HG02759 (cell line): ENCODE measurements at regions not wholly inside any gene's neighbourhood (a gene's known extent, or its start where the extent isn't known, plus 50 kb on each side); places are given as distances from the start of the nearest gene placed in this dataset.
"Not testable (repeated sequence)": the region's sequence is repeated elsewhere in the genome, so short reads cannot be mapped to it uniquely, and the experiment has no call there.

Source experiments
- ATAC-seq: cut with Tn5 transposase; IDR thresholded peaks from one replicate; pipeline ENCODE4 v1.9.1; 2021; ENCODE audit warnings: mild to moderate bottlenecking, moderate library complexity; ENCODE audit not compliant: unreplicated experiment

DNA sequence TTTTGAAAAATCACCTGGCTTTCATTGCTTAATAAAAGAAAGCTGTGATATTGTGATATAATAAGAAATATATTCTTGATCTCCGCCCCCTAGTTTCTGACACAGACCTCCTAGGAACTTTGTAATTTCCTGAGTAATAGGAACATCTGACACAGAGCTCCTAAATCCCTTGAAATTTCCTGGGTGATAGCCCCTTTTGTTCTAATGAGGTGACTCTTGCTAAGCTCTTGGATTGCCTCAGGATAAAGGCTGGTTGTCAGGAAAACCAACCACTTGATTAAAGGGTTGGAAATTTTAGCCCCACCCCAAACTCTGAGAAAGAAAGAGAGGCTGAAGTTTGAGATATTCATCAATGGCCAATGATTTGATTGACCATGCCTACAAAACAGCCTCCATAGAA is 326.4 kb upstream of the KIF2B start:
- ATAC-seq = no peak

DNA sequence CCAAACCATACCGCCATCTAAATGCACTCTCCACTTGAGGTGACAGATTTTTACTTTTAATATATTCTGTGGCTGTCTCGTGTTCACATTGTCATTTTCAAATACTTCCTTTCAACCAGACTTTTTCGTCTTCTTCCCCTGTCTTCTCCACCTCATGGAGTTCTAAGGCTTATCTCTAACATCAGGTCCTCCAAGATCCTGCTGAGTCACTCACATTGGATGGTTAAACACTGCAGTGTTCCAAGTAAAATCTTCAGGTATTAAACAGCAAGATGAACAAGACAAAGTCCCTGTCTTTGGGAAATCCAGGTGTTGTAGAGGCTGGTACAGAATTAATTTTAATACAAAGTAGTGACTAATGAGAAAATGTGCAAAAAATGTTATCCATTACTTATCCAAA is 330.2 kb upstream of the KIF2B start:
- ATAC-seq = no peak

DNA sequence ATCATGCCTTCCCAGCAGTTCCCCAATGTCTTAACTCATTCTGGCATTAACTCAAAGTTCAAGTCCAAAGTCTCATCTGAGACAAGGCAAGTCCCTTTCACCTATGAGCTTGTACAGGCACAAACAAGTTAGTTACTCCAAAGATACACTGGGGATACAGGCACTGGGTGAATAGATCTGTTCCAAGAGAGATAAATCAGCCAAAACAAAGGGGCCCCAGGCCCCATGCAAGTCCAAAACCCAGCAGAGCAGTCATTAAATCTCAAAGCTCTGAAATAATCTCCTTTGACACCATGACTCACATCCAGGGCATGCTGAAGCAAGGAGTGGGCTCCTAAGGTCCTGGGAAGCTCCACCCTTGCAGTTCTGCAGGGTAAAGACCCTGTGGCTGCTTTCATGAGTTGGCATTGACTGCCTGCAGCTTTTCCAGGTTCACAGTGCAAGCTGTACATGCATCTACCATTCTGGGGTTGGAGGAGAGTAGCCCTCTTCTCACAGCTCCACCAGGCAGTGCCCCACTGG is 332.2 kb upstream of the KIF2B start:
- no peak for ATAC-seq

DNA sequence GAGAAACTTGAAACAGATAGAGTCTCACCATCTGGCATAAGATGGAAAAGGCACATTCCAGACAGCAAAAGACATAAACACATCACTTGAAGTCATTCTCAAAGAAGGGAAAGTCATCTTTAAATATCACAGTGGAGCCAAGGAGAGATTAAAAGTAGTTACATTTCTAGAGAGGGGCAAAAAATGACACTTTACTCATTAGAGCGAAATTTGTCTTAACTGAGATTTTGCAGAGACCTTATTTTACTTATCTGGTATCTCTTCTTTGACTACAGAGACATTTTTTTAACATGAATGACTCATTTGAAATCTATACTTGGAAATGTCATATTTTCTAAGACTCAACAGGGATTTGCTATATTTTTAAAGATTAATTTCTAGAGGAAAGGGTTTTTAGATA is 339.0 kb upstream of the KIF2B start:
- ATAC-seq = no peak

DNA sequence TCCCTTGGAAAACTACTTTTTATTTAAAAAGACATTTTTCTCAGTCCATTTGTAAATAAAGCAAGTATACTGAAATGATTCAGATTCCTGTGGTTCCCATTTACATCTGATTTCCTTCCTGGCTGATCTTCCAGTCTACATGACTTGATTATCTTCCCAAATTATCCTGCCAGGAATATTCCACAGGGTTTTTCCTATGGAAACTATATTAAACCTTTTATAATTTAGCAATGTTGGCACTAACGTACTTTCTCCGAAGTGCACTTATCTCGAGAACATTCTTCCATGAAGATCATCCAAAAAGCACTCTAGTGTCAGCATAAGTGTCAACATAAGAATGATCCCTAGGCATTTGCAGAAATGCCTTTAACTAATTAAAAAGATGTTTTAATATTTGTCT is 347.7 kb upstream of the KIF2B start:
- ATAC-seq = no peak

DNA sequence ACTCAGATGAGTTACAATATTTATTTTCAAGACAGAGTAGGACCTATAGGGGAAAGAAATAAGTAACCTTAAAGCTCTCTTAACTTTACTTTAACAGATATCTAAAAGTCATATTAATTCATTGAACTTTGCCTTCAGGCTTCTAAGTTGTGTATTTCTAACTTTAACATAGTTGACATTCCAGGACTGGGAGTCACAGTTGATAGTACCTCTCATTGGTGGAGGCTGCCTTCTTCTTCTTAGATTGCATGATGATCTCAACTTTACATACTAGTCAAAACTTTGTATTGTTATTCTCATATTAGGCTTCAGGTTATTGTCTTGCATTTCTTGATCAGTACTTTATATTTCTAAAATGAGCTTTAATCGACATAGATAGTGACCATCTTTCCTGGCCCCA is 350.1 kb upstream of the KIF2B start:
- ATAC-seq = no peak

DNA sequence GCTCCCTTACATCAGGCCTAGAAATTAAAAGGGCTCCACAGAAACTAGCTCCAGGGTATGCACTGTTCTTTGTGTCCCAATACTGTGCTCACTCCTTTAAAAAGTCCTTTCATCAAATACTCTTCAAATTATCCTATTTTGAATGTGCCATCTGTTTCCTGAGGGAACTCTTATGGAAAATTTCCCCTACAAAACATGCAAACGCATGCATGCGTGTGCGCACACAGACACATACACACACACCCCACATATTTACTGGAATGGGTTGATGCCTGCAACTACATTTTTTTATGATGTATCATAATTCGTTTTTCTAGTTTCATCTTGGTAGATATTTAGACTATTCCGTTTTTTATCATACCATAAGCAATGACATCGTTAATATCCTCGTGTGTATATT is 351.2 kb upstream of the KIF2B start:
- ATAC-seq = no peak

DNA sequence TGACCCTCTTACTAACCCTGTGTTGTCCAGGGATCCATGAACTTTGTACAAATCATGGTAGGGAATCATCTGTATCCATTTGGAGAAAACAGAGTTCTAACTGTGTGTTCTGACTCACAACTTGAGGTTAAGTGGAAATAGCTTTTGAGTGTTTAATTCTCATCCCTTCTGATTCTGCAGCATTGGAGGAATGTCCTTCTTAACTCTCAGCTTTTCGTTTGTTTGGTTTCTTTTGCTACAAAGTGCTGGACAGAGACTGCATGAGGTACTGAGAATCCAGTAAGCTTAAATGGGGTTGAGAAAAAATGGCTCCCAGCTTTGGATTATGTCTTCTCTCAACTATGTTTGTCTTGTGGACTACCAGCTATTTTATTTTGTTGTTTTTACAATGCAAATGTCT is 352.1 kb upstream of the KIF2B start:
- no peak for ATAC-seq

DNA sequence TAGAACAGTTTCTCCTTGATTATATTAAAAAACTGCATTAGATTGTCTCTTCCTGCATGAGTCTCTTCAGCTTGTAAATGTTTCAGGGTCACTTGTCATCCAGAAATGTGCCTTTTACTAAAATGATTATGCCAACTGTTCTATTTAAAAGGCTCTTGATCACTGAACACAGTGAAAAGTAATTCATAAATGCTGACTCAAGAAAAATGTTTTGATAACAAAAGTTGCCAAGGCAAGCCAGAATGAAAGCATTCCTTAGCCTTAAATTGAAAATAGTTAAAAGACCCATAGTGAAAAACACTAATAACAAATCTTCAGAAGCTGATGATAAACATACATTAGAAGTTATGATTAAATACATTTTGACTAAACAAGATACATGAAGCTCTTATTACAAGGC is 356.0 kb upstream of the KIF2B start:
- ATAC-seq = no peak

DNA sequence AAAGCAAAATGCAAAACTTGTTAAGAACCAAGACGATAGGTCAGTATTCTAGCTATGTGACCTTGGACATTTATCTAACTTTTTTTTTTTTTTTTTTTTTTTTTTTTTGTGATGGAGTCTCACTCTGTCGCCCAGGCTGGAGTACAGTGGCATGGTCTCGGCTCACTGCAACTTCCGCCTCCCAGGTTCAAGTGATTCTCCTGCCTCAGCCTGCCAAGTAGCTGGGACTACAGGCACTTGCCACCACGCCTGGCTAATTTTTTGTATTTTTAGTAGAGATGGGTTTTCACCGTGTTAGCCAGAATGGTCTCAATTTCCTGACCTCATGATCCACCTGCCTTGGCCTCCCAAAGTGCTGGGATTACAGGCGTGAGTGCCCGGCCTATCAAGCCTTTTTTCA is 358.3 kb upstream of the KIF2B start:
- ATAC-seq = not testable (repeated sequence)

DNA sequence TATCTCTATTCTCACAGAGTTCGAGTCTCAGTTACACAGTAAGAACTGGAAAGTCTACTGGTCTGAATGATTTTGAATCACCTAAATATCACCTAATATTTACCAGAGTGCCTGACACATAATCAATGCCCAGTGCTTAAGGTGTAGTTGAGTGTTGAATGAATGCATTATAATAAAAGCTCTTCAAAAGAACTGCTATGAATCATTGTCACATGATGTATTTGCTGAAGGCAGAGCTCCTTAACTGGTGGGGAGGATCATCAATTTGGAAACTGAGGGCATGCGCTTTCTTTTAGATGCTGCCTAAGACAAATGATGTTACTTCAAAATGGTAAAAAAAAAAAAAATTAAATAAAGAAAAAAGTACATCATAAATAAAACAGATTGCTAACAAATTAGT is 359.4 kb upstream of the KIF2B start:
- ATAC-seq = no peak

DNA sequence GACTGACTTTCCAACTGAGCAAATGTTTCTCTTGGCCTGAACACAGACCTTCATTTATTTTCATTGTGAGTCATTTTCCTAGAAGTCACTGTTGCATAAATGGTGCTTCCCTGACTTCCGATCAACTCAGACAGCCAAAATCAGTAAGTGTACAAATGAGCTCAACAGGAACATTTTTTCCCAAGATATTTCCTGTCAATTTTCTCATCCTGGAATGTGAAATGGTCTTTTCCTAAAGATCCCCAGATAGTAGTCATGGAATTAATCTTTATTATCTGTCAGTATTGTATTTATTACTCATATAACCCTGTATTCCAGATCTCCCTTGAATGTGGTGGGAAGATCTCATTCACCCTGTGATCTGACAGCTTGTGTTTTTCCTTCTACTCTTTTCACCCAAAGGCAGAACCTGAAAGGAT is 360.3 kb upstream of the KIF2B start:
- no peak for ATAC-seq

DNA sequence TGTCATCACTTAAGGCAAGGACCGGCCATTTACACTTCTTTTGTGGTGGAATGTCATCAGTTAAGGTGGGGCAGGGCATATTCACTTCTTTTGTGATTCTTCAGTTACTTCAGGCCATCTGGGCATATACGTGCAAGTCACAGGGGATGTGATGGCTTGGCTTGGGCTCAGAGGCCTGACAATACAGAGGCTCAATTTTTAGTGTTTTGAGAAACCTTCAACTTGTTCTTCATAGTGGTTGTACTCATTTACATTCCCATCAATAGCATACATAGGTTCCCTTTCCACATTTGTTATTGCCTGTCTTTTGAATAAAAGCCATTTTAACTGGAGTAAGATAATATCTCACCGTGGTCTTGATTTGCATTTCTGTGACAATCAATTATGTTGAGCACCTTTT is 366.8 kb upstream of the KIF2B start:
- ATAC-seq = not testable (repeated sequence)

DNA sequence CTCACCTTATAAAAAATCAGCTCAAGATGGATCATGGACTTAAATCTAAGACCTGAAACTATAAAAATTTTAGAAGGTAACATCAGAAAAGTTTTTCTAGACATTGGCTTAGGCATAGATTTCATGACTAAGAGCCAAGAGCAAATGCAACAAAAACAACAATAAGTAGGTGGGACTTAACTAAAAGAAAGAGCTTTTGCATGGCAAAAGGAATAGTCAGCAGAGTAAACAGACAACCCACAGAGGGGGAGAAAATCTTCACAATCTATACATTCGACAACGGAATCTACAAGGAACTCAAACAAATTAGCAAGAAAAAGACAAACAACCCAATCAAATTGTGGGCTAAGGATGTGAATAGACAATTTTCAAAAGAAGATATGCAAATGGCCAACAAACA is 368.4 kb upstream of the KIF2B start:
- no peak for ATAC-seq

DNA sequence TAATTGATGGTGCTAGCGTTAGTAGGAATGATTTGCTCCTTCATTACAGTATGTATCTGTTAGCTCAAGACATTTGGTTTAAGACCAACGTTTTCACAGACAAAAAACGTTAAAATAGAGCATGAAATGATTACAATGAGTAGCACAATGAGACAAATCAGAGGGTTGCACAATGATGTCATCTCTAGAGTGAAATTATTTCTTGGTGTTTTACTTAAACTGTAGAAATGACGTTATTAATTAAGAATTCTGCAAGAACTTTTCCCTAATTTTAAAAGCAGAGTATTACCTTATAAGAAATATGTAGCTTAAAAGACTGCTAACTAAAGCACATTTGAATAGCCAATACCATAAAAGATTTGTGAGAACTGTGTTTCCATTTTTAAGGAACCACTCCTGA is 373.4 kb upstream of the KIF2B start:
- no peak for ATAC-seq

DNA sequence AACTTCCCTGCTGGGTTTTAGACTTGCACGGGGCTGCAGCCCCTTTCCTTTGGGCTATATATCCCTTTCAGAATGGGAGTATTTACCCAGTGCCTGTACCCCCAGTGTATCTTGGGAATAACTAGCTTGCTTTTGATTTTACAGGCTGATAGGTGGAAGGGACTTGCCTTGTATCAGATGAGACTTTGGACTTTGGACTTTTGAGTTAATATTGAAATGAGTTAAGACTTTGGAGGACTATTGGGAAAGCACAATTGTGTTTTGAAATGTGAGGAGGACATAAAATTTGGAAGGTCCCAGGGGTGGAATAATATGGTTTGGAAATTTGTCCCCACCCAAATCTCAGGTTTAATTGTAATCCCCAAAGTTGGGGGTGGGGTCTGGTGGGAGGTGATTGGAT is 393.8 kb upstream of the KIF2B start:
- no peak for ATAC-seq

DNA sequence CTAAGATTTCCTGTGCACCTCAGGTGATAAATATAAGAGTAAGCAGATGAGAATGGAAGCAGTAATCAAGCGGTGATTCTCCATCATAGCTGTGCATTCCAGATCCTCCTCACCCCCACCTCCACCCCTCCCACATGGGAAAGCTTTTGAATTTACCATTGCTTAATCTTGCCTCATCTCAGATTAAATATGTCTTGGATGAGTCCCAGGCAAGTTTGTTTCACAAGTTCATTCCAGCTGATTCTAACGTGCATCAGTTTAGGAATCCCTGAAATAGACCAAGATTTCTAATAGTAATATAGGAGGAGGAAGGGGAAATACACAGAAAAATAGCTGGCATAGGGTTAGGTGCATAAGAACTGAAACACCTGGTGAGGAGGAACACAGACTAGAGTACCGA is 396.2 kb upstream of the KIF2B start:
- ATAC-seq = no peak

DNA sequence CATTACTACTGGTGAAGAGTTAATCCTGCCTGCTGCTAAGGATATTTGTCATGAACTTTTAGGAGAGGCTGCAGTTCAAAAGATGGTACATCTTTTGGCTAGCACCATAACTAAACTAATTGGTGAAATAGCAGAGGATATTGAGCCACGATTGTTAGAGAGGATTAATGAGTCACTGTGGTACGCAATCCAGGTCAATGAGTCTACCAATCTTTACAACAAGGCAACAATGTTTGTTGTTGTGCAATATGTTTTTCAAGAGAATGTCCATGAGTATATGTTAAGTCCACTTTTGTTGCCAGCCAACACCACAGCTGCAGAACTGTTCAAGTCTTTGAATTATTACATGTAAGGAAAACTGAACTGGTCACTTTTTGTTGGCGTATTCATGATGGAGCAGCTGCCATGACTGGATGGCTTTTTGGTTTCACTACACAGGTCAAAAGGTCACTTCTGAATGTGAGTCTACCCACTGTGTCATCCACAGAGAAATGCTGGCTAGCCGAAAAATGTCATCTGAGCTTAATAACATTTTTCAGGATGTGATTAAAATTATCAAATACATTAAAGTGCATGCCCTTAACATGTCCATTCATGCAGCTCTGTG is 402.6 kb upstream of the KIF2B start:
- no peak for ATAC-seq

DNA sequence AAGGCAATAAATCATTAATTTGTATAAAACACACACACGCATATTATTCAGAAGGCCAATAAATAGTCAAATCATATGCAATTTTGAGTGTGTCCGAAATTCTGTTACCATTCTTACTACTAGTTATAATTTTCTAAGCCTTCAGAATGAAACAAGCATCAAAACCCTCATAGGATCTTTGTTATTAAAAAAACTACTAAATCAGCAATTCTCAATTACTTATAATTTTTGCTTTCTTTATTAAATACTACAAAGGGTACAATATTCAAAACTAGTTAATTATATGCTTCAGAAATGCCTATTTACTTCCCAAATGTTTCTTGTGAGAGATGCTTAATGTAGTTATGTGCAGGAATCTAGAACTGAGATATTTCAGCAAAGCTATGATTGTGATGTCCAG is 413.1 kb upstream of the KIF2B start:
- no peak for ATAC-seq

DNA sequence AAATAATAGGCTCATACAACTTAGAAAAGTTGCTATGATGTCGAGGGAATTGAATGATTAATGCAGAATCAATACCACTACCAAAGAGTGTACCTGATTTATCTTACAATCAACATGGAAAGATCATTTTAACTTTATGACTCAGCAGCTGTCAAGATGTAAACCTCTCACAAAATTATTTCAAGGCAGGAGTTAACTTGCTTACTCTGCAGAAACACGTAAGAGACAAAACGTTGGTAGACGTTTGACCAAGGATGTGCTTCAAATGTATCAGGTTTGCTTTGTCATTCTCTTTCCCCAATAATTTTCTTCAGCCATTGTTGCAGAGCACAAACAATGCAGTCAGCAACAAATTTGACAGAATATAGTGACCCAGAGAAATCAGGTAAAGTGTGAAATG is 415.8 kb upstream of the KIF2B start:
- no peak for ATAC-seq

DNA sequence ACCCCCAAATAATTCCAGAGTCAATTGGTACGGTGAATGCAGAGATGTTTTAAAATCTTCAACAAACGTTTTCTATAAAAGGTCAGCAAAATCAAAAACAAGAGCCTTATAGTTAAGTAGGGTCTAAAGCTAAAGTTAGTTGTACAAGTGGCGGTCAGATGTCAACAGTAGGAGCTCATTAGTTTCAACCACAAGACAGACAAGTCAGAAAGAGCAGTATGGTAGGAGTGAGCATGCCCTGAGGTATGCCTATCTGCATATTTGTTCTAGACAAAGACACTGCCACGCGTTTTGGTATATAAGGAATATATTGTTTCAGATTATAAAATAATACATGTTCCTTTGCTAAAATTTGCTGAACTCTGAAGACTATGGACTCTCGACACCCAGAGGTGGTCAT is 431.5 kb upstream of the KIF2B start:
- ATAC-seq = no peak

DNA sequence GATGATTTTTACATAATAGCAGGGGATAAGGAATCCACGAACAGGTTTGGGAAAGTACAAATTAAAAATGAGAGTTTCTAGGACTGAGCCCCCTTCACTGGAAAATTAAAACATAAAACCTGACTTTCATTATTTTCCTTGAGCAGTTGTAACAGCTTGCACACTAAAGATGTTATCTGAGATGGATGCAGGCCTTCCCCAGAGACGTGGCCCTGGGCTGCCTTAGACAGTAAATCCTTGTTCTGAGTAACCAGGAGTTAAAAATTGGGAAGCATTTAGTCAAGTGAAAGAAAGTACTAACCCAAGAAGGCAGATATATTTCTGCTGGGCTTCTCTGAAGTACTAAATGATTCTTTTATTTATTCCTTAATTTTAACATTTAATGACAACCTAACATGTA is 432.2 kb upstream of the KIF2B start:
- ATAC-seq = no peak

DNA sequence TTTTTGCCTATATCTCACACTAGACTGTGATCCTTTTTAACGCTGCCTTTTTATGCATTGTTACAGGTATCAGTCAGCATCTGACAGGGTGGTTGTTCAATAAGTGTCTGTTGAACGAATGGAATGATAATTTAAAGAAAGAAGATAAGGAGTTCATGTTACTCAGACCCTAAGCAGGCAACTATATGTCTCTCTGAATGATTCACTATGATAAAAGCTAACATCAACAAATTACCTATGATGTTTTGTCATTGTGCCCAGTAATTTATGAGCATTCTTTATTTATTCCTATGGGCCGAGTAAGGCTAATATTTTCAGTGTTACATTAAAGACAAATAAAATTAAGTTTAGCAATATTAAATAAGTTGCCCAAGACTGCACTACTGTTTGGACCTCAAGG is 435.0 kb upstream of the KIF2B start:
- ATAC-seq = no peak
